ENCODE measurements at regions not wholly inside any gene's neighbourhood (a gene's known extent, or its start where the extent isn't known, plus 50 kb on each side); places are given as distances from the start of the nearest gene placed in this dataset.
A peak's percentile ranks its signal among the peaks of the same experiment; 100 is the strongest.

- no peak for DNase-seq
Measured at GRCh38 chr15:31264559-31265089, 62.0 kb upstream of the KLF13 start.

DNA sequence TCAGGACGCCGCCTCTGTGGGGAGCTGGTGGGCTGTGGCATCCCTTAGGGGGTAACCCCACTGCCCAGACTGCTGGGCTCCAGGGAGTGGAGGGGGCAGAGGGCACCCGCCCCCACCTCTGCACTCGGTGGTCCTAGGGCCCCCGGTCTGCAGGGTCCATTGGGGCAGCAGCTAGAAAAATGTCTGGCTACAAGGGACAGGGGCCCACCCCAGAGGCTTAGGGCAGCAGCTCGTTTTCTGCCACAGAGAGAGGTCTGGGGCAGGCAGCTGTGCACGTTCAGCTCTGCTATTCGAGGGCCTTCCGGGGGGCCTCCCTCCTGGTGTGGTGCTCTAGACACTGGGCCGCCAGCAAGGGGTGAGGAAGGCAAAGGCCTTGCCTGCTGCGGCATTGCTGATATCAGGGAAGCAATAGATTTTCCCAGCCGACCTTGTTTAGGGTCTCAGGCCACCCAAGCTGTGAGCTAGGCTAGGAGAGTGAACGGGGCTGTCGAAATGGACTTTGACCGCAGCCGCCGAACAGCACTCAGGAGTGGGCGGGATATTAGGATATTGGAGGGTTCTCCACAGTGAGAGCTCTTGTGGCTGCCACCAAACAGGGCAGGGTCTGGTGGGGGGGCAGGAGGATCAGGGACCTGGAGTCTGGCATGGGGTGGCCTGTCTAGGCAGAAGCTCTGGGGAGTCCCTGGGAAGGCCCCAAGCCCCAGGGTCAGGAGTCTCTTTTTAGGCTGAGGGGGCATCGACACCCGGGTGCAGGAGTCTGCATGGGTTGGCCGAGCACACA, 61.4 kb upstream of the KLF13 start:
- no peak for DNase-seq

DNA sequence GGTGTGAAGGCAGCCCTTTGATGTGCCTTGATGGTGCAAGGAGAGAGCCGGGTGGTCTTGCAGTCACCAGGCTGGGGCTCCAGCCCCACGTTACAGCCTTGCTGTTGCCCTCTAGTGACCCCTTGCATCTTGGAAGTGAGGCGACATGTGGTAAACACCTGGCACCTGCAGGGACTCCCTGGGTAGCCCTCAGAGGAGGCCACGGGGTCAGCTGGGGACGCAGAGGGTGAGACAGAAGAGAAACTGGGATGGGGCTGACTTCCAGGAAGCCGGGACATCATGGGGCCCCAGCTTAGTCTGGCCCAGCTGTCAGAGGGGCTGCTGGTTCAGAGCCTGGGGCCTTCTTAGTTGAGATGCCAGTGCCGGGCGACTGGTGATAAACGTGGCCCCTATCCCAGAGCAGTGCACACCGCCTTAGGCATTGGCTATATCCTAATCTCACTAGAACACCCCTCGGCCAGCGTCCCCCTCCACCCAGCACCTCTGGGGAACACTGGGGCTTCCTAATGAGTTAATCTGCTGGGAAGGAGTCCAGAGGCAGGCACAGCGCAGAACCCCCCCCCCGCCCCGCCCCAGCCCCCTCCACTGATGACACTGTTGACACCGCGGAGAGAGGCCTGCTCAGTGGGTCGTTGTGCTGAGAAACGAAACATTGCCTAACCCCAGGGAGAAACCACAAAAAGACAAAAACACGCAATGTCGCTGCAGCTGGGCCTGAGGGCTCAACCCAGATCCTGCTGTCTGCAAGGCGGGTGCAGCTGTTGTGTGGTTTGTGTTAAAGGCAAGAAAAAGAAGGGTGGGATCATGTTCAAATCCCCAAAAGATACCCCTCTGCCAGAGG, 60.5 kb upstream of the KLF13 start:
- DNase-seq = peak; percentile 67

- no peak for DNase-seq
Measured at GRCh38 chr15:31266712-31267111, 59.9 kb upstream of the KLF13 start.

DNA sequence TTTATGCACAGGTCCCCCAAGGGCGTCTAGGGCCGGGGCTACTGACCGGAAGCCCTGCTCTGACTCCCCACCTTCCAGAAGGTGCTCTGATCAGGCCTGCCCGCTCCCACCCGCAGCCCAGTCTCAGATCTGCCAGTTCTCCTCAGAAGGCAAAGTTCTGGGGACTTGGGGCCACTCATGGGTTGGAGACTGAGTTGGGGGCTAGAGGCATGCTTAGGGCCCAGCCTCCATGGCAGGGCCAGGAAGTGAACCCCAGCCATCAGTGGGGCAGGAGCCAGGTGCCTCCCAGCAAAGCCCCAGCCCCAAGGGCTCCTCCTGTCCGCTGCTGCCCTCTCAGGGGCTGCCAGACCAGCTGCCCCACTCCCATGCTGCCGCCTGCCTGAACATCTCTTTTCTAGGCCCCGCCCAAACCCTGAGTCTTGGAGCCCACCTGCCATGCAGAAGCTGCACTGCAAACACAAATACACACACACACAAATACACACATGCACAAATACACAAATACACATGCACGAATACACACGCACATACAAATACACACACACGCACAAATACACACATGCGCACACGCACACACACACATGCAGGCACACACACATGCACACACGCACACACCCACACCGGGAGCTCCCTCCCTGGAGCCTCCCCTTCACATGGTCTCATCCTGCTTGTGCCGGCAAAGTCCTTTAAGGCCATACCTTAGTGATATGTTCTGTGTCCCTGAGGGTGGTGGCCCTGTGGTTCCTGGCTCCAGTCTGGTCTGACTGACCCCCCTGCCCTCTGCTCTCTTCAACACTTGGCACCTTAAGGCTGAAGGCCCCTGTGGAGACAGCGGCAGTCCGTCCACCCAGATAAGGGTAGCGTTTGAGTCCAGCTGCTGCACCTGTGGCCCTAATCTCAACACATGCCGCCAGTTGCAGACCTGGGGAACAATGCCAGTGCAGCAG, 59.2 kb upstream of the KLF13 start:
- no peak for DNase-seq

DNA sequence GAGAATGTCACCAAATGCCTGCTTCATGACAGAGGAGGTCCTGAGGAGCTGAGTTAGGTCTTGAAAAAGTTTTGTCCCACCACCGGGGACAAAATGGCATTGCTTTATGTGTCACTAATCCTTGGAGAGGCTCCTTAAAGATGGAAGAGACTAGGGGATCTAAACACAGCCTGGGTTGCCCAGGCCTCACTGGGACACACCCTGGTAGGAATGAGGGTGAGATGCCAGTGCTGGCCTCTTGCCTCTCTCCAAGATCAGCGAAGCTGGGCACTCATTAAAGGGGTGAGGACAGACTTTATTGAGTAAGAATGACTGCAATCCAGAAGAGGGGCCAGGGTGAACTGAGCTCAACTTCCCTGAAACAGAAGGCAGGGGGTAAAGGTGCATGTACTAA, 58.5 kb upstream of the KLF13 start:
- no peak for DNase-seq

DNA sequence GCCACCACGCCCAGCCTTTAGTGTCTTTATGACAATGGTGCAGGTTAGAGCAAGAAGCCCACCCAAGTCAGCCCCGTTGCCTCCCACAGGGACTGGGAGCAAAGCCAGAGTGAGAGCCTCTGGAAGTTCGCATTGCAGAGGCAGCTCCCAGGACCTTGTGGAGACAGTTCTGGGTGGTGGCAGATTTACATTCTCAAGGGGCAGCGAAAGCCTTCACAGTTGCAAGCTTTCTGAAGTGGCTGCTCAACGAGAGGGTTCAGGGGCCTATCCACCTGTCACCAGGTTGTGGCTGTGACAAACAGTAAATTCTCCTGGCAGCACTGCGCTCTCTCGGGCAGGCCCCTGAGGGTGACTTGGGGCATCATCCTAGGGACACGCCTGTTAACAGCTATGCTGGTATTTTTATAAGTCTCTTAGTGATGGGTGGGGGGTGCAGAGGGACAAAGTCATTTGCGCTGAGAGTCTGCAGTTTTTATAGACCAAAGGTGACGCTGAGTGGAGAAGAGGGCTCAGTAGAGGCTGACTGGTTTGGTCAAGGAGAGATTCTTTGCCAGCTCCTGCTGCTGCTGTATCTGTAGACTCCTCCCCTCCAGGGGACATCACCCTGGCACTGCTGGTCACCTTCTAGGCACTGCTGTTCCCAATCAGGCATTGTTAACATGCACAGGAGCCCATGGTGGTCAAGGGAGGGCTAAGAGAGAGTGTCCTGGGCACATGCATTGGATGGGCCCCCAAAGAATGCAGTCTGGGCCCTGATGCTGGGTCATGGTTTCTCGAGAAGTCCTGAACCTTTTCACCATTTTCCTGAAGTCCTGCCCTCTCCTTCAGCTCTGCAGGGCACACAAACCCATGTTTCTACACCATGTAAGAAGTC, 57.5 kb upstream of the KLF13 start:
- DNase-seq = no peak

DNA sequence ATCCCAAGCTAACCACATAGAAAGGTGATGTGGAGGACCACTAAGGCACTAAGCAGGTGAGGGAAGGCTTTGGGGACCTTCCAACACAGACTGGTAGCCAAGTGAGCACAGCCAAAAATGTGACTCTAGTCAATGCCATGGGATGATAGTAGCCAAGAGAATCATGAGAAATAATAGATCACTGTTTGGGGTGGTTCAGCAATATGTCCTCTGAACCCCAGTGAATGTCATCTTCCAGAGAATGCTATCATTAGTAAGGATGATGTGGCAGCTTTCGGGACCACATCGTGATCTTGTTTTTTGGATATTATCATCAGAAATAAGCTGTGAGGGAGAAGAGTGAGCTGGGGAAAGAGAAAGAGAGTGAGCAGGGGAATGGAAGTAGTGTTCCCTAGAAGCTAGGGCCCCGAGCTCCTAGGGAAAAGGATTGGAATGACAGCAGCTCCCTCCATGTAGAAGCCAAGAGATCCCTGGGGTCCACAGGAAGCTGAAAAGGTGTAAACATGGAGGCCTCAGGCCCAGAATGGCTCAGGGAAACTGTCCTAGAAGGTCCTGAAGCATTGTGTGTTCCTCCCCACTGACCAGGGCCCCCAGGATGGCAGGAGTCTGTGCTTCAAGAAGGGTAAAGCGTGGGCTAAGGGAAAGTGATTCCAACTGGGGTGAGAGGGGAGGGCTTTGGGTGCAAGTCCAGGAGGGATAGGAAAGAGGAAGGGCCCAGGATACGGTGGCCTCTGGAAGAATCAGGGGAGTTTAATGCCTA, 56.6 kb upstream of the KLF13 start:
- DNase-seq = no peak

GRCh38 chr15:31270767-31271166, 55.9 kb upstream of the KLF13 start:
- DNase-seq = no peak

GRCh38 chr15:31271224-31271635, 55.4 kb upstream of the KLF13 start:
- no peak for DNase-seq

- DNase-seq = no peak
Measured at GRCh38 chr15:31271711-31272557, 54.7 kb upstream of the KLF13 start.

- DNase-seq = no peak
Measured at GRCh38 chr15:31272558-31273257, 53.9 kb upstream of the KLF13 start.

GRCh38 chr15:31273258-31273941, 53.2 kb upstream of the KLF13 start:
- no peak for DNase-seq

DNA sequence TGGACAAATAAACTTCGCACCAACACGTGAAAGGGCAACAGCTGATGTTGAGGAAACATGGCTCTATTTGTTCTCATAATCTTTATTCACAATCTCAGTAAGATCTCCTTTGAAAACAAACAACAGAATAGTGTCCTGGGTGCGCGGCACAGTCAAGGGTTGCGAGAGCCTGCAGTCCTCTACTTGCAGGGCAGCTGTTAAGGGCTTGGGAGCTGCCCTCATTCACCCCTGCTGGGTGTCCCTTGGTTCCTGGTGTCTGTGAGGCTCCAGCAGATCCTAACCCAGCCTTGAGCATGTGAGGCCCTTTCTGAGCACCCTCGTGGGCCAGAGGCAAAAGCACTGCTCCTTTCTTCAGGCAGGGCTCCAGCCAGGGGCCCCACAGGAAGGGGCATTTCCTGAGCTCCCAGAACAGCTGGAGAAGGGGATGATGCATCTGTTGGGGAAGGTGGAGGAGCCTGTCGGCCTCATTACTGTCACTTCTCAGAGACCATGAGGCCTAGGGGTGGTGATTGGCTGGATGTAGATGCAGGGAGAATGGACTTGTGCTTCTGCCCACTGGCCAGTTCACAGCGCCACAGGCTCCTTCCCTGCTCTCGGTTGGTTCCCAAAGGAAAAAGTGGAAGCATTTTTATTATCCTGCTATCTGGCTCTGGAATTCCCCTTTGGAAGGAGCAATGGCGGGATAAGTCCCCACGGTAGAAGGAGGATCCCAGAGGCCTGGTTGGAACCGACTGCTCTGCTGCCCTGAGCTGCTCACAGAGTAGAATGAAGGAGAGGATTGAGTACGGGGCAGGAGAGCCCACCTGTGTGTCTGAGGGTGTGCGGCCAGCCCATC, 51.9 kb upstream of the KLF13 start:
- DNase-seq = no peak

DNA sequence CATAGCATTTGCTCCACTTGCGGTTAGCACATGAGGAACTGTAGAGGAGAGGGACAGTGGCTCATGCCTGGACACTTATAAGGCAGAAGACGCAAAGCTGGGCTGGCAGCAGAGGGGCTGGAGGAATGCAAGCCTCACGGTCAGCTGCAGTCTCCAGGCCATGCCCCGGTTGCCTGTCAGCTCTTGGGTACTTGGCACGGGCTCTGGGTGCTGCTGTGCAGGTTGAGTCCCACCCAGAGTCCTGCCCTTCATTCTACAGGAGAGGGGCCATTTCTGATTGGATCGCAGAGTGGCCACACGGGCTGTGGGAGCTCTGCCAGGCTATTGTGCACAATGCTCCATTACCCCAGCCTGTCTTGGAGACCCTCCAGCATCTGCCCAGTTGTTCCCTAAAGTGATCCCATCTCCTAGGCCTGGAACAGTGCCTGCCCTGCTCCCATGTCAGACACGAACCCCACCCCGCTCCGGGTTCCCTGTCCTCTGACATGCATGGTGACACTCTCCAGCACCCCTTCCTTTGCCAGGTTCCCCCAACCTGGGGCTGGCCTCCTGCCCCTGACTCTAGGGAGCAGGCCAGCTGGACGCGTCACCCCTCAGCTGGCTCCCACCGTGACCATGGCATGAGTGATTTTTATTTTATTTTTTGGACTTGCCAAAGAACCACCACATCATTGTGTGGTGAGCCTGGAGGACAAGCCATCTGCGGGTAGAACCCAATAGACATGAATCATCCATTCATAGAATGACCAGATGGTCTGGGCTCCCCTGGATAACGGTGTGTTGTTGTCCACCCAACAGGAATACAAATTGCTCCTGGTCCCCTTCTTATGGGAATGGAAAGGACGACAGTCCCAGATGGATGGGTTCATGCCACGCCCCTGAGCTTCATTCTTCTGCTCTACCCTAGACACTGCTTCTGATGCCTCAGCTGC, 51.0 kb upstream of the KLF13 start:
- DNase-seq = no peak

DNA sequence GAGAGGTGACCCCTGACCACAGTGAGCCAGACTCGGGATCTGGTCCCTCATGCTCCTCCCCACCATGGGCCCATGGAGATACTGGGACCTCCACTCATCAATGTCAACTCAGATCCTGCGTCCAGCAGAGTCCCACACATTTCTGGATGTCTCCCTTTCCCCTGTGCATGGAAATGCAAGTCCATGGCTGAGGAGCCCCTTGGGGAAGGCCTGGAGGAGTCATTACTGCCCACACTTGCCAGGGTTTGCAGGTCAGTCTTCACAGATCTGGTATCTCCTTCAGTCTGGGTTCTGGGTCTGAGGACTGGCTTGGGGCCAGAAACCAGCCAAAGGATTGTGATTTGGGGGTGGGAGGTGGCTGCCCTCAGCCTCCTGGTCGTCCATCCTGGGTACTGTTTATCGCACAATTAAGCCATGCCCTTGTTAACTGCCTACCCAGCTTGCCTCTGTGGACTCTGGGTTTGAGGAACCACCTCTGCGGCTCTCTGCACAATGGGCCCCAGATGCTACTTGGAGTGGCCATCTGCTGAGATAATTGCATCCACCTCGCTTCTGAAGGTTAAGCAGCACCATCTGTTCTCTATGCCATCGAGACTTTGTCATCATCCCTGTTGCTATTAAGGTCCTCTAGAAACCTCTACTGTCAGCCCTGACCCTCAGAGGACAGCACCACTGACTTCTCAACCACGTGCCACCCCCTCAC, 49.9 kb upstream of the KLF13 start:
- DNase-seq = no peak
